ENCODE measurements at regions not wholly inside any gene's neighbourhood (a gene's known extent, or its start where the extent isn't known, plus 50 kb on each side); places are given as distances from the start of the nearest gene placed in this dataset.

DNA sequence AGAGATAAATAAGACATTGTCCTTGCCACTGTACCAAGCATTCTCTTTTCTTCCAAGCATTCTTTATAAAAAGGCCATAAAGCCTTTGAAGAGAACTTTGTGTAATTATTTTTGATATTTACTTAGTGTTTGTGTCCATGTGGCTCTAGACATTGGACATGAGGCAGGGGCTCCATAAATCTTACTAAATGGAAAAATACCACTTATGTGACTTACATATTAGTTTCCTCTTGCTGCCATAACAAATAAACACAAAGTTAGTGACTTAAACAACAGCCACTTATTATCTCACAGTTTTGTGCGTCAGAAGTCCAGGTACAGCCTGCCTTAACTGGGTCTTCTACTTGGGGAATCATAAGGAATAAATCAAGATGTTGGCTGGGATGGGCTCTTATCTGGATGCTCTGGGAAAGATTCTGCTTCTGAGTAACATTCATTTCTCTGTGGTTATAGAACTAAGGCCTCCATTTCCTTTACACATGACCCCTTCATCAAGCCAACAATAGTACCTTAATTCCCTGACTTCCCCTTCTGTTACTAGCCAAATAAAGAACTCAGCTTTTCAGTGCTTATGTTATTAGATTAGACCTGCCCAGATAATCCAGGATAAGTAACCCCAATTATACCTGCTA lies 59.9 kb upstream of the COL8A1 start:
- POLR2A ChIA-PET = no interaction called here
- no peak overlapping the region for H3K27ac ChIP-seq (ENCODE audit: low read depth in 1 of 2, low read length in 2 of 2)
- no peak overlapping the region for H3K4me3 Mint-ChIP-seq

DNA sequence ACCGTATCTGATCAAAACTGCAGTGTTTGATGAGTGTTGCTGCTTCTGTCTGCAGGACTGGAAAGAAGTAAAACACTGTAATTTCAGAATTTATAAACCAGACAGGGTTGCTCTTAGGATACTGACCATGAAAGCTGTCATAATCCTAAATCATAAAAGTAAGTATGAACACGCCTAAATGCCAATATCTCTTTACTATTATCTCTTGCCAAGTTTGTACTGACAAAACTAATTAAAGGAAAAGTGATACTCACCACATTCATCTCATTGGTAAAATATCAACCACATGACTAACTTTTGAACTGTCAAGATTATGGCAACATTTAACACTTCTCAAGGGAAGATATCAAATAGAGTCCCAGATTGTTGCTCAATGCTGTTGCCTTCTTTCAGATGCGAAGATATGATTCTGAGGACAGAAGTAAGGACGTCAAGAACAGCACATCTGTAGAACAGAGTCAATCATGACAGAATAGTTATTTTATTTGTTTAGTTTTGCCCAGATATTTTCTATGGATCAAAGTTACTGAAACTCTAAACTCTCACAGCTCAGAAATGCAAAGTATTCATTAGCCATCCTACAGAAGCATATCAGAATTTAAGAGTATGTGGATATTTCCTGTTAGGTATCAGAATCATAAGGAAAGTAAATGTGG lies 61.4 kb upstream of the COL8A1 start:
- ChIA-PET CTCF (no interaction called here), POLR2A (no interaction called here)
- Mint-ChIP-seq H3K4me3 (no peak overlapping the region), H3K4me1 (ENCODE audit: low read depth) (no peaks in the 10 kb centered on the region), H3K36me3 (ENCODE audit: low read depth) (no peaks in the 10 kb centered on the region), H3K27me3 (no peaks in the 10 kb centered on the region), H3K27ac (no peak overlapping the region), H3K9me3 (peaks cover 1% of the 10 kb centered on the region)
- no peaks in the 10 kb centered on the region for H3K4me1 ChIP-seq (ENCODE audit: insufficient read depth, low read length)
- TF ChIP-seq, protein P1, sequence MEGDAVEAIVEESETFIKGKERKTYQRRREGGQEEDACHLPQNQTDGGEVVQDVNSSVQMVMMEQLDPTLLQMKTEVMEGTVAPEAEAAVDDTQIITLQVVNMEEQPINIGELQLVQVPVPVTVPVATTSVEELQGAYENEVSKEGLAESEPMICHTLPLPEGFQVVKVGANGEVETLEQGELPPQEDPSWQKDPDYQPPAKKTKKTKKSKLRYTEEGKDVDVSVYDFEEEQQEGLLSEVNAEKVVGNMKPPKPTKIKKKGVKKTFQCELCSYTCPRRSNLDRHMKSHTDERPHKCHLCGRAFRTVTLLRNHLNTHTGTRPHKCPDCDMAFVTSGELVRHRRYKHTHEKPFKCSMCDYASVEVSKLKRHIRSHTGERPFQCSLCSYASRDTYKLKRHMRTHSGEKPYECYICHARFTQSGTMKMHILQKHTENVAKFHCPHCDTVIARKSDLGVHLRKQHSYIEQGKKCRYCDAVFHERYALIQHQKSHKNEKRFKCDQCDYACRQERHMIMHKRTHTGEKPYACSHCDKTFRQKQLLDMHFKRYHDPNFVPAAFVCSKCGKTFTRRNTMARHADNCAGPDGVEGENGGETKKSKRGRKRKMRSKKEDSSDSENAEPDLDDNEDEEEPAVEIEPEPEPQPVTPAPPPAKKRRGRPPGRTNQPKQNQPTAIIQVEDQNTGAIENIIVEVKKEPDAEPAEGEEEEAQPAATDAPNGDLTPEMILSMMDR (IDR thresholded peaks at IDR 0.05) = no peak
- DNase-seq = no peak
- ATAC-seq (ENCODE audit: poor library complexity) = no peak
- no peaks in the 10 kb centered on the region for H3K9me3 ChIP-seq (ENCODE audit: control insufficient read depth in 1 of 2, insufficient read depth in 1 of 2, low read length in 2 of 2)
- no peaks in the 10 kb centered on the region for H3K36me3 ChIP-seq (ENCODE audit: insufficient read depth, low read length)
- no peak overlapping the region for H3K27ac ChIP-seq (ENCODE audit: low read depth in 1 of 2, low read length in 2 of 2)
- no peak overlapping the region for H3K4me3 ChIP-seq (ENCODE audit: low read length)
- intact Hi-C loops (cut with DNase I, micrococcal nuclease) = no loop called here
- H3K27me3 ChIP-seq (ENCODE audit: control insufficient read depth in 1 of 2, insufficient read depth in 2 of 2, low read length in 2 of 2) = no peaks in the 10 kb centered on the region

More for the DNA sequence above, 59.9 kb upstream of the COL8A1 start:
- no peaks in the 10 kb centered on the region for H3K36me3 ChIP-seq (ENCODE audit: insufficient read depth, low read length)
- H3K9me3 ChIP-seq (ENCODE audit: control insufficient read depth in 1 of 2, insufficient read depth in 1 of 2, low read length in 2 of 2) = no peaks in the 10 kb centered on the region
- H3K27me3 ChIP-seq (ENCODE audit: control insufficient read depth in 1 of 2, insufficient read depth in 2 of 2, low read length in 2 of 2) = no peaks in the 10 kb centered on the region
- H3K36me3 Mint-ChIP-seq (ENCODE audit: low read depth) = no peaks in the 10 kb centered on the region
- peaks cover 1% of the 10 kb centered on the region for H3K9me3 Mint-ChIP-seq
- DNase-seq (no peak), ATAC-seq (ENCODE audit: poor library complexity) (no peak)
- intact Hi-C loops (cut with DNase I, micrococcal nuclease) = no loop called here
- no peak overlapping the region for H3K27ac Mint-ChIP-seq
- H3K27me3 Mint-ChIP-seq = no peaks in the 10 kb centered on the region
- TF ChIP-seq, protein P1 (IDR thresholded peaks at IDR 0.05) = no peak
- CTCF ChIA-PET = no interaction called here
- no peak overlapping the region for H3K4me3 ChIP-seq (ENCODE audit: low read length)
- no peaks in the 10 kb centered on the region for H3K4me1 Mint-ChIP-seq (ENCODE audit: low read depth)
- H3K4me1 ChIP-seq (ENCODE audit: insufficient read depth, low read length) = no peaks in the 10 kb centered on the region

DNA sequence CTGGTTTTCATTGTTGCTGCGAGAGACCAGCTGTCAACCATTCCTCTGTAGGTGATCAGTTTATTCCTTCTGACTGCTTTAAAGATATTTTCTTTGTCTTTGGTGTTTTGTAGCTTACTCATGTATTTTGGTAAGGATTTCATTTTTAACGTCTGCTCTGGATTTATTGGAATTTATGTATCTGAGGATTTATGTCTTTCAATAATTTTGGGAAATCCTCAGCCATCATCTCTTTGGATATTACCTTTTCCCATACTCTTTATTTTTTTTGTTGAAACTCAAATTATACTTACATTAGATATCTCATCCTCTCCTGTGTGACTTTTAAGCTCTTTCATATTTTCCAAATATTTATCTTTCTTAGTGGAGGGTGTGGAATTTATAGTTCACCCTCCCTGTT lies 62.7 kb upstream of the COL8A1 start:
- H3K9me3 ChIP-seq (ENCODE audit: control insufficient read depth in 1 of 2, insufficient read depth in 1 of 2, low read length in 2 of 2) = no peaks in the 10 kb centered on the region
- Mint-ChIP-seq H3K9me3 (peaks cover 1% of the 10 kb centered on the region), H3K27ac (no peak overlapping the region), H3K4me1 (ENCODE audit: low read depth) (no peaks in the 10 kb centered on the region), H3K36me3 (ENCODE audit: low read depth) (no peaks in the 10 kb centered on the region), H3K27me3 (no peaks in the 10 kb centered on the region), H3K4me3 (no peak overlapping the region)
- H3K4me1 ChIP-seq (ENCODE audit: insufficient read depth, low read length) = no peaks in the 10 kb centered on the region
- H3K4me3 ChIP-seq (ENCODE audit: low read length) = no peak overlapping the region
- no peak for ATAC-seq (ENCODE audit: poor library complexity)
- ChIA-PET CTCF (no interaction called here), POLR2A (no interaction called here)
- TF ChIP-seq, protein P1 (IDR thresholded peaks at IDR 0.05) = no peak
- no peak for DNase-seq
- no peaks in the 10 kb centered on the region for H3K27me3 ChIP-seq (ENCODE audit: control insufficient read depth in 1 of 2, insufficient read depth in 2 of 2, low read length in 2 of 2)
- intact Hi-C loops (cut with DNase I, micrococcal nuclease) = no loop called here
- no peaks in the 10 kb centered on the region for H3K36me3 ChIP-seq (ENCODE audit: insufficient read depth, low read length)
- H3K27ac ChIP-seq (ENCODE audit: low read depth in 1 of 2, low read length in 2 of 2) = no peak overlapping the region

Measured in CD4-positive, alpha-beta T cell (primary cell).